Caki2 (cell line): ENCODE measurements at regions not wholly inside any gene's neighbourhood (a gene's known extent, or its start where the extent isn't known, plus 50 kb on each side); places are given as distances from the start of the nearest gene placed in this dataset.
"Not testable (repeated sequence)": the region's sequence is repeated elsewhere in the genome, so short reads cannot be mapped to it uniquely, and the experiment has no call there.

Source experiments
- DNase-seq: peaks from one replicate; pipeline ENCODE4 v3.0.0-alpha.2; 2015; ENCODE audit warnings: low read depth
- in situ Hi-C: cut with HindIII; loops from 2 replicates; pipeline ENCODE4 v1.10.0; 2016; ENCODE audit warnings: low sequenced_read_pairs, low pct_unique_long_range_greater_than_20kb, mixed read lengths

GRCh38 chr2:53129851-53130250 lies 637.8 kb upstream of the CHAC2 start:
- in situ Hi-C loops, result no loop called here
- peak; percentile 78 for DNase-seq

DNA sequence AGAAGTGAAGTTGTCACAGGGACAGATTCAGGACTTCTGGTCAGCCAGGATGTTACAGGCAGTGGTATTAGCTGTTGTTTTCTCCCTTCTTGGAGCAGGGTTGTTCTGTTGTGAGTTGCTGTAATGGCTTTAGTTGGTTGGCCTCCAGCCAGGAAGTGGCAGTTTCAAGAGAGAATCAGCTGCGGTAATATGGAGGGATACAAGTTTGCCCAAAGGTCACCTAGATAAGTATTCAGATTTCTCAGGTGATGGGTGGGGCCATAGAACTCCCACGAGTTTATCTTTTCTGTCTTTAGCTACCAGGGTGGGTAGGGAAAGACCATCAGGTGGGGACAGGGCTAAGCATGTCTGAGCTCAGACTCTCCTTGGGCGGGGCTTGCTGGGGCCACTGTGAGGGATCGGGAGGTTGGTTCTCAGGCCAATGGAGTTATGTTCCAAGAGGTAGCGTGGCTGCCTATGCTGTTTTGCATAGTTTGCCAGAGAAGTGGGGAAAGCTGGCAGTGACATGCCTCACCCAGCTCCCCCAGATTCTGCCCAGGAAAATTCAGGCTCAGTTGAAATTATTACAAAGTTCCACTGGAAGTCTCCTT lies 640.4 kb upstream of the CHAC2 start:
- in situ Hi-C loops, result no loop called here

GRCh38 chr2:53114991-53115390 lies 652.6 kb upstream of the CHAC2 start:
- in situ Hi-C loops, result no loop called here
- DNase-seq, result no peak

More for the DNA sequence above, 640.4 kb upstream of the CHAC2 start:
- no peak for DNase-seq

- in situ Hi-C loops, result no loop called here
Measured at GRCh38 chr2:53114582-53114981, 653.0 kb upstream of the CHAC2 start.

GRCh38 chr2:53112408-53112807 lies 655.2 kb upstream of the CHAC2 start:
- DNase-seq, in situ Hi-C loops: not testable (repeated sequence)

More at GRCh38 chr2:53114582-53114981, 653.0 kb upstream of the CHAC2 start:
- no peak for DNase-seq

DNA sequence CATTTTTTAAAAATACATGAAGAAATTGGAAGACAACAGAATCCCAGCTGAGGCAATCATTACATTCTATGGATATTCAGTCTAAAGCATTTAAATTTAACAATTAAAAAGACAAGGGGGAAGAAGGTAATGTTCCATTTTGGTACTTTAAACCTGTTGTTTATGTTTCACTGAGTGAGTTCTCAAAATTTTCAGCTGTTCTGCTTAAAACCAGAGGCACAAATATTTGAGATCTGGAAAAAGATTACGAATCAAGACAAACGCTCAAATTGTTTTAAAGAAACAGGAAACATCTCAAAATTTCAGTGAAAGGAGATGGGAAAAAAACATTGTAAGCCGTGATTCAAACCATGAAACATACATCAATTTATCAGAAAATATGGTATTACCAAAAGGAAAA lies 656.2 kb upstream of the CHAC2 start:
- in situ Hi-C loops, result no loop called here
- no peak for DNase-seq

DNA sequence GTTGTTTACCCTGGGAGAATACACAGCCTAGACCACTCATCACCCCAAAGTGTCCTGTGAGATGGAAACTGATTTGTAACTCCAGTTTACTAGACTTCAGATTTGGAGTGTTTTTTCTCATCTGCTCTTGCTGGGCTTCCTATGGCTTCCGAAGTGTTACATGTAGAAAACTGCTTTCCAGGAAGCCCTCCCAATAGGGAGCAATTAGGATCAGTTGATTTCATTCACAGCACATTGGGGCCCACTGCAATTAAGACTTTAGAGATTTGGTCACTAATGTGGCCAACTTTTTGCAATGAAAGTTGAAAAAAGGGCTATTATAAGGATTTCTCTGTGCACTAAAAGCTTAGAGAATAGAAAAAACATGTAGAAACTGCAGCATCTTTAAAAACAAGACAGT lies 656.6 kb upstream of the CHAC2 start:
- DNase-seq, result no peak
- in situ Hi-C loops, result no loop called here

DNA sequence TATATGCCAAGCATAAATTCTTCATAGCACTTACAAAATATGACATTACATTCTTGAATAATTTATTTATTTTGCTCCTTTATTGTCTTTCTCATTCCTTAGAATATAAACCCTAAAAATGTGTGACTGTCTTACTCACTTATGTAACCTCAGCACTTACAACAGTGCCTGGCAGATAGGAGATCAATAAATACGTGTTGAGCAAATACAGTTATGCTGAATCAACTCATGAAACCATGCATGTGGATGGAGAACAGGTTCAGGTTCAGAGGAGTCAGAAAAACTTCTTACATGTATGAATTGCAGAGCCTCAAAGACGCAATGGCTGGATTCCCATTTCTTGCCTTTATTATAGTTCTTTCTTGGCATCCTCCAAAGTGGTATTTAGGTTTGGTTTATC lies 659.4 kb upstream of the CHAC2 start:
- in situ Hi-C loops, result no loop called here

GRCh38 chr2:53104263-53104662 lies 663.3 kb upstream of the CHAC2 start:
- in situ Hi-C loops, result no loop called here
- DNase-seq, result peak; percentile 86

More for the DNA sequence above, 659.4 kb upstream of the CHAC2 start:
- no peak for DNase-seq

DNA sequence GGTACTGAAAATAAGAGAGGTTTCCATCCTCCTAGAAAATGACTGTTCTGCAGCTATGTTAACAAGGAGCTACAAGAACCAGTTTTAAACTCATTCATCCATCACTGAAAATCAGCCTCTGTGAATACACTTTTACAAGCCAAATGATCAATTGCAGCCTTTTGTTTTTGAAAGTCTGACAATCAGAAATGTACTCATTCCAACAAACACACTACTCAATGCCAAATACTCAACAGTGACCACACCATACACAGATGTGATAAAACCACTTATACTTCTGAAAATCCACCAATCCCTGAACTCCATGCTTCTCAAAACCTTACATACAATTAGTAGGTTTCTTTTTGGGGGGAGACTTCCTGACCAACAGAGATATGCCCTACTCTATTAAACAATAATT lies 663.9 kb upstream of the CHAC2 start:
- no peak for DNase-seq
- in situ Hi-C loops, result no loop called here

DNA sequence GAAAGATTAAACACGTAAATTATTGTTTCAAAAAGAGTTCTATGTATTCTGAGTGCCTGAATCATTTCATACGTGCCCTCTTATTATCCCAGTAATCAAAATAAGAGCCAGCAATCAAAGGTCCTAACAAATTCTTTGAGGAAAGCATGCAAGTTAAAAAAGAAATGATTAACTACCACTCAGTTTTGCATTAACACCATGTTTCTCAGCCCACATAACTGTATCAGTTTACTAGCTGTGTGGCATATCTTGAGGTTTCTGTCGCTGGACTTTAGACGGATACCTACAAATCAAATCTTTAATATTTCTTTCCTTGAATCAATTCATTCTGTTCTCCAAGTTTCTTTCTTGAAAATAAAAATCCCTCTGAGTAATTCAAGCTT lies 668.9 kb upstream of the CHAC2 start:
- in situ Hi-C loops, result no loop called here
- DNase-seq, result peak; percentile 52

DNA sequence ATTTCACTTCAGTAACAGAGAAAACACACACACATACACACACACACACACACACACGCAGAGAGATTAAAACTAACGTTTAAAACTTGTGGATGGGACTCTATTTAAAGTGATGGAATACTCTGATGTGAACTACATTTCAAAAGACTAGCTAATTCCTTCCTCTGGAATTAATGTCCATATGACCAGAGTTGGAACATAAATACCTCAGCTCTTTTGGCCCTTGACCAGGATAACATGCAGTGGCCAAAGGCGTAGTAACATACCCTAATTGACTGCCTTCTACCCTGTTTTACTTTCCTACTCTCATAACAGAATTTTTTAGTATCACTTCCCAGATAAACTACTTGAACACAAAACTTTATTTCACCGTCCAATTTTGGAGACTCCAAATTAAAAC lies 671.3 kb upstream of the CHAC2 start:
- no peak for DNase-seq
- in situ Hi-C loops, result no loop called here

DNA sequence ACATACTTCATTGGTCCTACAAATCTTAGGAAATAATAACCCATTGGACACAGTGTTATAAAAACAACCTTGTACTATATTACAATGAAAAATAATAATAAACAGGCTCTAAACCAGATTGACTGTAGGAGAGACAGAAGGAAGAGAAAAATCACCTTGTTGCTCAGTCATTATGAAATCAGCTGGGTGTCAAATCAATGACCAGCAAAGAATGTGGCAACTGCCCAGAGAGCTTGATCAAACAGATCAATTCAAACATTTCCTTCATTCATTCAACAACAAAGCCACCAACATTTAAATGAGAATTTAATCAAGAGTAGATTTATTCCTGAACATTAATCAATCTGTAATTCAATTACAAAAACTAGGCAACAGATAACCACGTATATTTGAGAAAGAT lies 671.9 kb upstream of the CHAC2 start:
- in situ Hi-C loops, result no loop called here
- no peak for DNase-seq

DNA sequence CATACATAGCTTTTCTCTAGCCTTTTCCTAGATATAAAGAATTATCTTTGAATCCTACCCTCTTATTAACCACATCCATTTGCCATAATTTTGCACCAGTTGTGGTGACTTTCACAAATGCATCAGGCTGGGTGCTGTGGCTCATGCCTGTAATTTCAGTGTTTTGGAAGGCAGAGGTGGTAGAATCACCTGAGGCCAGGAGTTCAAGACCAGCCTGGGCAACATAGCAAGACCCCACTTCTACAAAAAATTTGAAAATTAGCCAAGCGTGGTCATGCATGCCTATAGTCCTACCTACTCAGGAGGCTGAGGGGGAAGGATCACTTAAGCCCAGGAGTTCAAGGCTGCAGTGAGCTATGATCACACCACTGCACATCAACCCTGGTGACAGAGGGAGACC lies 672.4 kb upstream of the CHAC2 start:
- in situ Hi-C loops, result no loop called here

GRCh38 chr2:53093355-53093754 lies 674.2 kb upstream of the CHAC2 start:
- no peak for DNase-seq
- in situ Hi-C loops, result no loop called here

More for the DNA sequence above, 672.4 kb upstream of the CHAC2 start:
- no peak for DNase-seq

- no peak for DNase-seq
Measured at GRCh38 chr2:53091183-53091582, 676.4 kb upstream of the CHAC2 start.

DNA sequence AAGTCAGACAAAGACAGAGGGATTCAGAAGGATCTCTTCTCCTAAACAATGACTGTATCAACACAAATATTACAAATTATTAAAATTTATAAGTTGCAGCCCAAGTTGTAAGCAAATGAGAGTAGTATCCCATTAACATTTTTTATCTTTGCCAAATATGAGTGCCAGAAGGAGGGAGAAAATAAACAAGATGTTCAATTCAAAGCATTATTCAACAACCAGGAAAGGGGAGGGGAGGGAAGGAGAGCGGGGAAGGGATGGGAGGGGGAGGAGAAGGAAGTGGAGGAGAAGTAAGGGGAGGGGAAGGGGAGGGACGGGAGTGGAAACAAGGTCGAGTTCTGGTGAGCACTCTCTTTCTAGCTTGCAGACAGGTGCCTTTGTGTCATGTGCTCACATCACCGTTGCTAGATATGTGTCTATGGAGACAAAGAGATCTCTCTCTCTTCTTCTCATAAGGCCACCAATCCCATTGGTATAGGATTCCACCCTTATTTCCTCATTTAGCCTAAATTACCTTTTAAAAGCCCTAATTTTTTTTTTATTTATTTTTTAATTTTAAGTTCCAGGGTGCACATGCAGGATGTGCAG lies 679.6 kb upstream of the CHAC2 start:
- no peak for DNase-seq
- in situ Hi-C loops, result no loop called here

More at GRCh38 chr2:53091183-53091582, 676.4 kb upstream of the CHAC2 start:
- in situ Hi-C loops, result no loop called here

- no peak for DNase-seq
- in situ Hi-C loops, result no loop called here
Measured at GRCh38 chr2:53087262-53087873, 680.2 kb upstream of the CHAC2 start.

DNA sequence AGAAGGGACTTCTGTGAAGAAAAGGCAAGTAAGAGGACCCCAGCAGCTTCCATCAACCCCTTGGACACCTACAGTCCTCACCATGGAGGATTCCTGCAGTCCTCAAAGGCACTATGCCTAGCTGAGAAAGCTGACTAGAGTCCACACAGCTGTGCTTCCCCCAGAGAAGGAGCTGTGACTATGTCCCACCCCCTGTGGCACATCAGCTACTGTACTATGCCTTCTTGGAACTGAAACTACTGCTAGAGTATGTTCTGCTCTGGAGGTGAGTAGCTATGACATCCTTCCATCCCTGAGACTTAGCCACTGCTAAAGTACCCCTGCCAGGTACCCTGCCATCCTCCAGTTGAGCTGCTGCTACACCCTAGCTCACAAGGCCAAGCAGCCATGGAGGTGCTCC lies 690.2 kb upstream of the CHAC2 start:
- no peak for DNase-seq
- in situ Hi-C loops, result no loop called here

GRCh38 chr2:53075760-53076159 lies 691.8 kb upstream of the CHAC2 start:
- in situ Hi-C loops, result no loop called here
- no peak for DNase-seq
